Lower leg skin (tissue), 4 donors: ENCODE measurements at regions not wholly inside any gene's neighbourhood (a gene's known extent, or its start where the extent isn't known, plus 50 kb on each side); places are given as distances from the start of the nearest gene placed in this dataset.

ENCODE experiments used
- DNase-seq, 2 donors: peaks; one replicate each; pipeline ENCODE4 v3.0.0-alpha.2; 2019; ENCODE audit warnings: low spot score in 2 of 2
- H3K4me3 ChIP-seq: fragments of 200-600 bp; sonication (generic); 2 replicates; pipeline ENCODE4 v1.5.1; 2017; ENCODE audit warnings: mild to moderate bottlenecking, low read depth; ENCODE audit not compliant: poor library complexity, severe bottlenecking
- CTCF ChIP-seq, 3 donors: fragments of 450-650 bp; IDR thresholded peaks; one replicate each; pipeline ENCODE4 v1.5.1; 2016; ENCODE audit warnings: antibody characterized with exemption in 3 of 3, mild to moderate bottlenecking in 3 of 3, moderate library complexity in 2 of 3
- POLR2A ChIP-seq, 2 donors: fragments of 450-650 bp; IDR thresholded peaks; one replicate each; pipeline ENCODE4 v1.6.1; 2016 to 2017; ENCODE audit warnings: antibody characterized with exemption in 2 of 2, mild to moderate bottlenecking in 1 of 2, moderate library complexity in 1 of 2
- WGBS, 2 donors: methylation state at CpG; one replicate each; pipeline ENCODE4 v1.1.5; 2018; 5-methylcytosine and 5-hydroxymethylcytosine counted together
- intact Hi-C: fragments of 100-400 bp; cut with DNase I; formaldehyde crosslinking; loops from one replicate; pipeline ENCODE4 v1.15.0; 2023; ENCODE audit warnings: low total_unique reads

DNA sequence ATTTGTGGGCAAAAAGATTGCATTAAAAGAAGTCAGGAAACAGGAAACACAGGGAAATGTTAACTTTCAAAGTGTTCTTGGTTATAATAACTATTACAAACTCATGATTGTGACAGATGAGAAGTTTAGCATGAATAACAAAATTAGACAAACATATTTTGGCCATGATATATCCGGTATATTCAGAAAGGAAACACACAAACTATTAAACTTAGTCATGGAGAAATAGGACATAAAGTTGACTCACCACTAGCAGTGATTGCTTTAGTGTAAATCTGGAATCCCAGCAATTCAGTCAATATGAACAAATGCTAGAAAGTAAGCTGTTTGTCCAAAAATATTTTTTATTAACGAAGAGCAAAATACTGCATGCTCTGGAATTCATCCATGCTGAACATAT, 1299.9 kb downstream of the C4orf33 start:
- TF ChIP-seq CTCF (IDR thresholded peaks at IDR 0.05) (no peak), POLR2A (IDR thresholded peaks at IDR 0.05) (no peak)
- DNase-seq = no peak
- intact Hi-C loops = no loop called here
- no peak overlapping the region for H3K4me3 ChIP-seq
- WGBS, 2 donors = 47 to 56% methylated on average over 2 of the region's 2 CpGs

- TF ChIP-seq CTCF (IDR thresholded peaks at IDR 0.05) (no peak), POLR2A (IDR thresholded peaks at IDR 0.05) (no peak)
- intact Hi-C loops = no loop called here
- WGBS, 2 donors = 63 to 73% methylated on average over 3 of the region's 3 CpGs
- H3K4me3 ChIP-seq = no peak overlapping the region
- no peak for DNase-seq
Measured at GRCh38 chr4:130403221-130403620, 1307.3 kb downstream of the C4orf33 start.

GRCh38 chr4:130416228-130416627, 1320.3 kb downstream of the C4orf33 start:
- DNase-seq = no peak
- no peak for TF ChIP-seq CTCF (IDR thresholded peaks at IDR 0.05)
- TF ChIP-seq POLR2A (IDR thresholded peaks at IDR 0.05) = no peak
- intact Hi-C loops = no loop called here
- 80 to 93% methylated on average over 1 of the region's 1 CpG for WGBS, 2 donors
- no peak overlapping the region for H3K4me3 ChIP-seq

DNA sequence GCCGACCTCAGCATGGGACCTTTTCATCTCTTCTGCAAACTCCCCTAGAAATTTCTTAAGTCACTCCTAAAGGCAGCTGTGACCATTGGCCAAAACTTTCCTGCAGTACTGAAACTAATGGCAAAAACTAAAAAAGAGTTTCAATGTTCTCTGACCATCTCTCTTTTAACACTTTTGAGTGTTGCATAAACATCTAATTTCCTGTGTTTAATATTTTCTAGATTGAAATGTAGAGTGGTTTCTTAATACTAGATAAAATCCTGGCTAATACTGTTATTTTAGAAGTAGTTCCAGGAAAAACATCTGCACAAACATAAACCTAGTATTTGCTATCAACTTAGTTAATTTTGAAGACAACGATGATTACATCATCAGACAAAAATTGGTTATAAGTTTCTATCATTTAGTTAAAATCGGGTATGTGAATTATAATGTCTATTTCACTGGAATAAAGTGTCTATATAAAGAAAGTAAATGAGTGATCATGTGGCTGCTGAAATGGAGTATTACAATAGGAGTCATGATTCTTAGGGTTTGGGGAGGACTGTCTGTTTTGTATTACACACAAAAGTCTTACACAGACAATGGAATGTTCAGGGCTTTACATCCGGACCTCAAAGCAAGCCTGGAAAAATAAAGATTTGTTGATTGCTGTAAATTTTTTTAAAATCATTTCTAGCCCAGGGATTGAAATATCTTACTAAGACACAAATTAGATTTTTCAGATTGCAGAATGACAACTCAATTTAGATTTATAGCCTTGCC, 1323.4 kb downstream of the C4orf33 start:
- TF ChIP-seq POLR2A (IDR thresholded peaks at IDR 0.05) = no peak
- TF ChIP-seq CTCF (IDR thresholded peaks at IDR 0.05) = no peak
- H3K4me3 ChIP-seq = no peak overlapping the region
- 48 to 50% methylated on average over 4 of the region's 4 CpGs for WGBS, 2 donors
- intact Hi-C loops = no loop called here
- DNase-seq = no peak

- intact Hi-C loops = no loop called here
- no peak for DNase-seq
- TF ChIP-seq CTCF (IDR thresholded peaks at IDR 0.05) = no peak
- no peak for TF ChIP-seq POLR2A (IDR thresholded peaks at IDR 0.05)
- H3K4me3 ChIP-seq = no peak overlapping the region
Measured at GRCh38 chr4:130422261-130422660, 1326.3 kb downstream of the C4orf33 start.

DNA sequence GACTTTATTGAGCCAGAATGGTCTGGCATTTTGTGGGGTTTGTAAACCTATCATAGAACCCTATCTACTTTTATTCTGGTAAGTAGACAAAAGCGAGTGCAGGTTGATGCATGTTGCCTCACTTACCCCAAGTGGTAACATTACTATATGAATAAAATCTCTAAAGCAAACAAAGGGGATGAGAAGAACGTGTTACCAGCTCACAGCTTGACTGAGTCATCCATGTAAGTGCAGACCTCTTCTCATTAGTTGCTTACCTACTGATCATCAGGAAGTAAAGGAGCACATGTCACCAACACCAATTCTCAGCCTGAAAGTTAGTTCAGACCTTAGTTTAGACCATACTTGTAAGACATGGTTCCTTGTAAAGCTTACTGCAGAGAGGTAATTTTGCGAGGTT, 1328.3 kb downstream of the C4orf33 start:
- intact Hi-C loops = no loop called here
- 81 to 87% methylated on average over 3 of the region's 3 CpGs for WGBS, 2 donors

More for the DNA sequence above, 1328.3 kb downstream of the C4orf33 start:
- no peak for DNase-seq
- H3K4me3 ChIP-seq = no peak overlapping the region
- TF ChIP-seq CTCF (IDR thresholded peaks at IDR 0.05) = no peak
- TF ChIP-seq POLR2A (IDR thresholded peaks at IDR 0.05) = no peak
